ENCODE measurements at regions not wholly inside any gene's neighbourhood (a gene's known extent, or its start where the extent isn't known, plus 50 kb on each side); places are given as distances from the start of the nearest gene placed in this dataset.

DNA sequence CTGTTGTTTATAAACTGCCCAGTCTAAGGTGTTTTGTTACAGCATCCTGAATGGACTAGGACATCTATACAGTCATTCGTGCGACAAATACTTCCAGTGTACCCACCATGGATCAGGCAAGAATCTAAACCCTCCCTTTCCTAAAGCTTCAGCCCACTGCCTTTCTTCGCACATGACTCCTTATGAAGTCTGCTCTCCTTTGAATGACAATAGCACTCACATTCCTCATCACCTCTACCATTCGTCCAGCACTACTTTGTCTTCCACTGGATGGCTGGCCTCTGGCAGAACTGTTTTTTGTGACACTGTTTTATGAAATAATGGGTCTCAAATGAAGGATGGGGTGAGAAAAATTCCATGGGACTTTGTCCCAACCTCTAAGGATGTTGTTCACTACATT is 89.8 kb upstream of the LIN7C start:
- no peak for DNase-seq (ENCODE audit: extremely low spot score, unreplicated experiment)
- Mint-ChIP-seq H3K27ac (ENCODE audit: unreplicated experiment) (no peak overlapping the region), H3K27me3 (ENCODE audit: unreplicated experiment) (peaks cover 2% of the 10 kb centered on the region), H3K36me3 (ENCODE audit: unreplicated experiment) (no peaks in the 10 kb centered on the region), H3K4me1 (ENCODE audit: unreplicated experiment) (no peaks in the 10 kb centered on the region), H3K4me3 (ENCODE audit: unreplicated experiment) (no peak overlapping the region), H3K9me3 (ENCODE audit: unreplicated experiment) (peaks cover 4% of the 10 kb centered on the region)
- TF ChIP-seq, protein P1, sequence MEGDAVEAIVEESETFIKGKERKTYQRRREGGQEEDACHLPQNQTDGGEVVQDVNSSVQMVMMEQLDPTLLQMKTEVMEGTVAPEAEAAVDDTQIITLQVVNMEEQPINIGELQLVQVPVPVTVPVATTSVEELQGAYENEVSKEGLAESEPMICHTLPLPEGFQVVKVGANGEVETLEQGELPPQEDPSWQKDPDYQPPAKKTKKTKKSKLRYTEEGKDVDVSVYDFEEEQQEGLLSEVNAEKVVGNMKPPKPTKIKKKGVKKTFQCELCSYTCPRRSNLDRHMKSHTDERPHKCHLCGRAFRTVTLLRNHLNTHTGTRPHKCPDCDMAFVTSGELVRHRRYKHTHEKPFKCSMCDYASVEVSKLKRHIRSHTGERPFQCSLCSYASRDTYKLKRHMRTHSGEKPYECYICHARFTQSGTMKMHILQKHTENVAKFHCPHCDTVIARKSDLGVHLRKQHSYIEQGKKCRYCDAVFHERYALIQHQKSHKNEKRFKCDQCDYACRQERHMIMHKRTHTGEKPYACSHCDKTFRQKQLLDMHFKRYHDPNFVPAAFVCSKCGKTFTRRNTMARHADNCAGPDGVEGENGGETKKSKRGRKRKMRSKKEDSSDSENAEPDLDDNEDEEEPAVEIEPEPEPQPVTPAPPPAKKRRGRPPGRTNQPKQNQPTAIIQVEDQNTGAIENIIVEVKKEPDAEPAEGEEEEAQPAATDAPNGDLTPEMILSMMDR (IDR thresholded peaks at IDR 0.05): no peak

DNA sequence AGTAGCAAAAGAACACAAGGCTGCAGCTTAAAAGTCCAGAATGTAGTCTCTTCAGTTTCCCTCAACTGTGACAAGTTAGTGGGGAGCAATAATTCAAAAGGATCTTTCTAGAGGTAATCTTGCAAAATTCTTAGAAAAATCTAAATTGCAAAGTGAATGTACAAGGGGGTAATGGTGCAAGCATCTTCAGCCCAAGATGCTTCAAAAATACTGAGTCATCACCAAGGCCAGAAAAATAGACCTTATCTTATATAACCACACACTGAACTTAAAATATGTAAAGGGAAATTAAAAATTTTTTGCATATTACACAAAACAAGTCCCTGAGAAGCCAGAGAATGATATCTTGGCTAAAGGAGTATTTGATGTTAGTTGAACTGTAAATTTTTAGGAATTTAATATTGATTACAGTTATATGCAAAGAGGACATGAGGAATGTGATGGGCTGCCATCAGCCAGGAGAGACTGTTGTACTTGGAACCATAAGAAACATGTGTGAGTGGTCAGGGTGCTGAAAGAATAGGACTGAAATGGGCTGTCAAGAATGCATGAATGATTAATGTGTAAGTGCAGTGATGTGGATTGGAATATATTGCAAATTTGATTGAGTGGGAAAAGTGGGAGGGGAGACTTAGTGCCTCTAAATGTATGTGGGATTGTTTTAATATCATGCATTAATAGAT is 85.7 kb upstream of the LIN7C start:
- Mint-ChIP-seq H3K36me3 (ENCODE audit: unreplicated experiment) (no peaks in the 10 kb centered on the region), H3K4me1 (ENCODE audit: unreplicated experiment) (no peaks in the 10 kb centered on the region), H3K9me3 (ENCODE audit: unreplicated experiment) (peaks cover 4% of the 10 kb centered on the region), H3K4me3 (ENCODE audit: unreplicated experiment) (no peak overlapping the region), H3K27ac (ENCODE audit: unreplicated experiment) (no peak overlapping the region), H3K27me3 (ENCODE audit: unreplicated experiment) (no peaks in the 10 kb centered on the region)
- TF ChIP-seq, protein P1 (IDR thresholded peaks at IDR 0.05): no peak
- DNase-seq (ENCODE audit: extremely low spot score, unreplicated experiment): no peak

DNA sequence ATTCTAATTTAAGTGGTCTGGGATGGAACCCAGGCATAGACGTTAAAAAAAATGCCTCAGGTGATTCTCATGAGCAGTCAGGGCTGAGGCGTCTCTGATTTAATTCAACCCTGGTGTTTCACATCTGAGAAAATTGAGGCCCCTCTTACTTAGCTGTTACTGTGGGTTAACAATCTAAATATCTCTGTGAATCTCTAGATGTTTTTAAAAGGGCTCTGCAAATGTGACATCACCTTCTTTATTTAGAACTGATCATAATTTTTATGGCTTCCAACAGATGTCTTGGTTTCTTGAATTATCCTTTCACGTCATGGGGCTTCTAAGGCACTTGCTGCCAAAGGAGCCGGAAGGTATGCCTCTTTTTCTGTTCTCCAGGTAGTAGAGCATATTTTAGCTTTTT is 76.1 kb upstream of the LIN7C start:
- no peak overlapping the region for H3K27ac Mint-ChIP-seq (ENCODE audit: unreplicated experiment)
- H3K9me3 Mint-ChIP-seq (ENCODE audit: unreplicated experiment): no peaks in the 10 kb centered on the region
- no peaks in the 10 kb centered on the region for H3K4me1 Mint-ChIP-seq (ENCODE audit: unreplicated experiment)
- TF ChIP-seq, protein P1 (IDR thresholded peaks at IDR 0.05): no peak
- H3K27me3 Mint-ChIP-seq (ENCODE audit: unreplicated experiment): peaks cover 13% of the 10 kb centered on the region
- DNase-seq (ENCODE audit: extremely low spot score, unreplicated experiment): no peak
- no peaks in the 10 kb centered on the region for H3K36me3 Mint-ChIP-seq (ENCODE audit: unreplicated experiment)
- no peak overlapping the region for H3K4me3 Mint-ChIP-seq (ENCODE audit: unreplicated experiment)

DNA sequence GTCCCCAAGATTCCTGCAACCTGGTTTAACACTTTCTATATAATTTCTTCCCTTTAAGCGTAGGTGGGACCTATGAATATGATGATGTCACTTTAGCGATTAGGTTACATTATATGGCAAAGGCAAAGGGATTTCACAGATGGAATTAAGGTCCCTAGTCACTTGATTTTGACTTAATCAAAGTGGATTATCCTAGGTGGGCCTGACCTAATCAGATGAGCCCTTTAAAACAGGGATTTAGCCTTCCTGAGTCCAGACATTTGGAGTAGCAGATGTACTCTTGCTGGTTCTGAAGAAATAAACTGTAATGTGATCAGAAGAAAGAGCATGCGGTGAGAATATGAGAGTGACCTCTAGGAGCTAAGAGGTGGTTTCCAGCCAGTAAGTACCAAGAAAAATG is 67.8 kb upstream of the LIN7C start:
- no peak overlapping the region for H3K27ac Mint-ChIP-seq (ENCODE audit: unreplicated experiment)
- TF ChIP-seq, protein P1 (IDR thresholded peaks at IDR 0.05): no peak
- H3K27me3 Mint-ChIP-seq (ENCODE audit: unreplicated experiment): no peaks in the 10 kb centered on the region
- H3K9me3 Mint-ChIP-seq (ENCODE audit: unreplicated experiment): no peaks in the 10 kb centered on the region
- no peak overlapping the region for H3K4me3 Mint-ChIP-seq (ENCODE audit: unreplicated experiment)
- peaks cover 19% of the 10 kb centered on the region for H3K4me1 Mint-ChIP-seq (ENCODE audit: unreplicated experiment)
- no peaks in the 10 kb centered on the region for H3K36me3 Mint-ChIP-seq (ENCODE audit: unreplicated experiment)
- no peak for DNase-seq (ENCODE audit: extremely low spot score, unreplicated experiment)

GRCh38 chr11:27573024-27573423 is 66.5 kb upstream of the LIN7C start:
- H3K4me3 Mint-ChIP-seq (ENCODE audit: unreplicated experiment): no peak overlapping the region
- no peak for DNase-seq (ENCODE audit: extremely low spot score, unreplicated experiment)

More at GRCh38 chr11:27573024-27573423, 66.5 kb upstream of the LIN7C start:
- no peak overlapping the region for H3K27ac Mint-ChIP-seq (ENCODE audit: unreplicated experiment)
- H3K36me3 Mint-ChIP-seq (ENCODE audit: unreplicated experiment): no peaks in the 10 kb centered on the region
- H3K9me3 Mint-ChIP-seq (ENCODE audit: unreplicated experiment): no peaks in the 10 kb centered on the region
- peaks cover 19% of the 10 kb centered on the region for H3K4me1 Mint-ChIP-seq (ENCODE audit: unreplicated experiment)
- TF ChIP-seq, protein P1 (IDR thresholded peaks at IDR 0.05): no peak
- no peaks in the 10 kb centered on the region for H3K27me3 Mint-ChIP-seq (ENCODE audit: unreplicated experiment)

Data from osteocyte (in vitro differentiated cells).